Parathyroid adenoma (tissue), 2 donors: ENCODE measurements at regions not wholly inside any gene's neighbourhood (a gene's known extent, or its start where the extent isn't known, plus 50 kb on each side); places are given as distances from the start of the nearest gene placed in this dataset.

Experiments
- H2AFZ ChIP-seq: fragments of 300-600 bp; sonication (generic); one replicate; pipeline ENCODE4 v1.7.0; 2017; ENCODE audit warnings: antibody characterized with exemption, mild to moderate bottlenecking
- H3K27ac ChIP-seq: fragments of 300-600 bp; sonication (generic); one replicate; pipeline ENCODE4 v1.7.0; 2017
- H3K27me3 ChIP-seq: fragments of 300-600 bp; sonication (generic); one replicate; pipeline ENCODE4 v1.7.0; 2017; ENCODE audit warnings: low read length; ENCODE audit not compliant: control insufficient read depth, insufficient read depth
- H3K36me3 ChIP-seq: fragments of 300-600 bp; sonication (generic); one replicate; pipeline ENCODE4 v1.7.0; 2017; ENCODE audit warnings: low read length; ENCODE audit not compliant: control insufficient read depth, insufficient read depth
- H3K4me1 ChIP-seq: fragments of 300-600 bp; sonication (generic); one replicate; pipeline ENCODE4 v1.7.0; 2017; ENCODE audit warnings: control low read depth
- H3K4me2 ChIP-seq: fragments of 300-600 bp; sonication (generic); one replicate; pipeline ENCODE4 v1.7.0; 2017; ENCODE audit warnings: low read length
- H3K4me3 ChIP-seq: fragments of 300-600 bp; sonication (generic); one replicate; pipeline ENCODE4 v1.7.0; 2017; ENCODE audit warnings: low read depth, low read length
- H3K79me2 ChIP-seq: fragments of 300-600 bp; sonication (generic); one replicate; pipeline ENCODE4 v1.7.0; 2017; ENCODE audit warnings: control low read depth
- H3K9ac ChIP-seq: fragments of 300-600 bp; sonication (generic); one replicate; pipeline ENCODE4 v1.7.0; 2017; ENCODE audit warnings: mild to moderate bottlenecking
- H3K9me3 ChIP-seq: fragments of 300-600 bp; sonication (generic); one replicate; pipeline ENCODE4 v1.7.0; 2017; ENCODE audit warnings: low read length; ENCODE audit not compliant: control insufficient read depth
- TF ChIP-seq, protein P1 (sequence below): fragments of 300-600 bp; sonication (generic); IDR thresholded peaks from one replicate; pipeline ENCODE4 v1.7.0; 2017; ENCODE audit warnings: antibody characterized with exemption, mild to moderate bottlenecking
- donor health status: primary hyperparathyroidism.

- TF ChIP-seq, protein P1, sequence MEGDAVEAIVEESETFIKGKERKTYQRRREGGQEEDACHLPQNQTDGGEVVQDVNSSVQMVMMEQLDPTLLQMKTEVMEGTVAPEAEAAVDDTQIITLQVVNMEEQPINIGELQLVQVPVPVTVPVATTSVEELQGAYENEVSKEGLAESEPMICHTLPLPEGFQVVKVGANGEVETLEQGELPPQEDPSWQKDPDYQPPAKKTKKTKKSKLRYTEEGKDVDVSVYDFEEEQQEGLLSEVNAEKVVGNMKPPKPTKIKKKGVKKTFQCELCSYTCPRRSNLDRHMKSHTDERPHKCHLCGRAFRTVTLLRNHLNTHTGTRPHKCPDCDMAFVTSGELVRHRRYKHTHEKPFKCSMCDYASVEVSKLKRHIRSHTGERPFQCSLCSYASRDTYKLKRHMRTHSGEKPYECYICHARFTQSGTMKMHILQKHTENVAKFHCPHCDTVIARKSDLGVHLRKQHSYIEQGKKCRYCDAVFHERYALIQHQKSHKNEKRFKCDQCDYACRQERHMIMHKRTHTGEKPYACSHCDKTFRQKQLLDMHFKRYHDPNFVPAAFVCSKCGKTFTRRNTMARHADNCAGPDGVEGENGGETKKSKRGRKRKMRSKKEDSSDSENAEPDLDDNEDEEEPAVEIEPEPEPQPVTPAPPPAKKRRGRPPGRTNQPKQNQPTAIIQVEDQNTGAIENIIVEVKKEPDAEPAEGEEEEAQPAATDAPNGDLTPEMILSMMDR: no peak
These were observed 86.4 kb upstream of the RBBP8 start for GRCh38 chr18:22846697-22847096.

DNA sequence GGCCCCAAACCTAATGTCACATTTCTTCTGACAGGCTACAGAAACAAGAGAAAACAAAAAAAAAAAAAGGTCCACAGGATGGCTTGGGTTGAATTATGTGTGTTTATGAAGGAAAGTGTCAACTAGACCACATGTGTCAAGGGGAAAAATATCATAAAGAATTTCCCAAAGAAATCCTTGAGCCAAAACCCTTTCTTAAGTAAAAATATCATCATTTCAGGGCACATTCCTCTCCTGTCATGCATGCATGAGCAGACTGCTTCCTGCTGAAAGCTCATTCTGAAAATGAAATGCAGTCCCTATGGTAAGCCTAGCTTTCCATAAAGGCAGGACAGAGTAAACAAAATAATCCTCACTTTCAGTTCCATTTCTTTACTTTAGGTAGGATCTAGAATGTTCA is 85.7 kb upstream of the RBBP8 start:
- TF ChIP-seq, protein P1: no peak
- Histone ChIP-seq H3K4me2 (peak overlapping the region; percentile 44), H3K79me2 (no peaks in the 10 kb centered on the region), H3K27ac (peak overlapping the region; percentile 48), H3K27me3 (no peaks in the 10 kb centered on the region), H3K9me3 (no peaks in the 10 kb centered on the region), H3K9ac (no peak overlapping the region), H3K4me3 (no peak overlapping the region), H3K4me1 (peaks cover 19% of the 10 kb centered on the region), H3K36me3 (no peaks in the 10 kb centered on the region), H2AFZ (peak overlapping the region; percentile 80)

More at GRCh38 chr18:22846697-22847096, 86.4 kb upstream of the RBBP8 start:
- Histone ChIP-seq H3K4me1 (peaks cover 19% of the 10 kb centered on the region), H3K27me3 (no peaks in the 10 kb centered on the region), H3K79me2 (no peaks in the 10 kb centered on the region), H3K27ac (peak overlapping the region; percentile 48), H2AFZ (peak overlapping the region; percentile 80), H3K36me3 (no peaks in the 10 kb centered on the region), H3K4me3 (no peak overlapping the region), H3K9me3 (no peaks in the 10 kb centered on the region), H3K4me2 (peak overlapping the region; percentile 44), H3K9ac (no peak overlapping the region)

DNA sequence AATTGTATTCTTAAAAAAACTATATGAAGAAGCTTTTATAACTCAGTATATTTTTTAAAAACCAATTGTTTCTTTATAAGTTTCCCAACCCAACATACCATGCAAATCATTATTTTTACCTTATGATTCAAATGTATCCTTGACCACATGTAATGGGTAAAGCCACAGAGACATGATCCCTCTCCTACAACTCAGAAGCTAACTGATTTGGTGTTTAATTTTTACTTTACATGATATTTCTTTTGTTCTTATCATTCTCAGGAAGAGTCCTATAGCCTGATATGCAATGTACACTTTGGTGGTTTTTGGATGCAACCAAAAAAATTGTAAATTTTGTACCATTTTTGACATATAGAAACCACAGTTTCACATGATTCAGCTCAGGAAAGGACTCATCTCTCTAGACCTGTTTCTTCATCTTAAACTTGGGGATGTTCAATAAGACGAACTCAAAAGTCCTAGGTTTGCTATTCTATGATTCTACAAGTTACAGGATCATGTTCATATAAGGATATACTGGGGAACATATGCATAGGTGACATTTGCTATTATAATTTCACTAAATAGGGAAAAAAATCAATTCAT is 85.2 kb upstream of the RBBP8 start:
- Histone ChIP-seq H3K9me3 (no peaks in the 10 kb centered on the region), H3K9ac (no peak overlapping the region), H3K4me3 (no peak overlapping the region), H3K36me3 (no peaks in the 10 kb centered on the region), H3K79me2 (no peaks in the 10 kb centered on the region), H3K27ac (peak overlapping the region; percentile 48), H3K27me3 (no peaks in the 10 kb centered on the region), H3K4me1 (peaks cover 19% of the 10 kb centered on the region), H2AFZ (peak overlapping the region; percentile 80), H3K4me2 (peak overlapping the region; percentile 44)
- TF ChIP-seq, protein P1: no peak

DNA sequence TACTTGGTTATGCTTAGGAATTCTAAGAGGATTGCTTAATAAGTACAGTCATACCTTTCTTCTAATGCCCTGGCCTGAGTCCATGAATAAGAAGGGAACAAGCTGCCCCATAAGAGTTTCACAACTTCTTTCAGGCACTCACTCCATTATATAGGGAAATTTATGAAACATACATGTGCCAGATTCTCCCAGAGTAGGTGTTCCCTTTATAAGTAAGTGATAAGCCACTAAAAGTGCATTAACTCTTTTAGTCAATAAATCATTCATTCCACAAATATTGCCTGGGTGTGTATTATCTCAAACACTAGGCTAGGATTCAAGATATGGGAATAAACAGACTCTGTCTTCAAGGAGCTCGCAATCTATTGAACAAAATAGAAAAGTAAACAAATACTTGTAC is 84.5 kb upstream of the RBBP8 start:
- Histone ChIP-seq H3K4me2 (no peak overlapping the region), H3K4me1 (peaks cover 19% of the 10 kb centered on the region)

More for the DNA sequence above, 84.5 kb upstream of the RBBP8 start:
- H3K27ac ChIP-seq: no peak overlapping the region
- H2AFZ ChIP-seq: no peak overlapping the region
- no peaks in the 10 kb centered on the region for H3K27me3 ChIP-seq
- TF ChIP-seq, protein P1: no peak
- H3K9ac ChIP-seq: no peak overlapping the region
- H3K79me2 ChIP-seq: no peaks in the 10 kb centered on the region
- H3K9me3 ChIP-seq: no peaks in the 10 kb centered on the region
- H3K4me3 ChIP-seq: no peak overlapping the region
- H3K36me3 ChIP-seq: no peaks in the 10 kb centered on the region
